H1 (cell line): ENCODE measurements at regions not wholly inside any gene's neighbourhood (a gene's known extent, or its start where the extent isn't known, plus 50 kb on each side); places are given as distances from the start of the nearest gene placed in this dataset.

Source experiments
- CTCF ChIA-PET: fragments of 300-600 bp; sonication (Branson Sonifier 250); formaldehyde crosslinking; loops from one replicate; lab custom pipeline; 2021; ENCODE audit not compliant: partially characterized antibody; lab: Charles Lee
- POLR2A ChIA-PET: fragments of 300-600 bp; sonication (Branson Sonifier 250); formaldehyde crosslinking; loops from one replicate; lab custom pipeline; 2021; ENCODE audit warnings: inconsistent platforms; ENCODE audit not compliant: partially characterized antibody; lab: Charles Lee
- DNase-seq, 2 experiments: peaks; one replicate each; pipeline versions ENCODE4 v3.0.0 to v3.0.0-alpha.2; 2010 to 2022; ENCODE audit warnings: low spot score in 2 of 2, low read depth in 1 of 2, mixed read lengths in 1 of 2
- FAIRE-seq: peaks from 2 replicates; lab custom pipeline; 2011; peaks lifted over from hg19 to GRCh38; lab: Jason Lieb, UNC
- H2AFZ ChIP-seq: 2 replicates; pipeline ENCODE4 v1.8.1; 2012; ENCODE audit warnings: low read length, inconsistent platforms
- H2AK5ac ChIP-seq: 2 replicates; pipeline ENCODE4 v1.6.1; 2013; ENCODE audit warnings: low read depth, low read length
- H2BK120ac ChIP-seq: replicated peaks from 2 replicates; pipeline ENCODE3; 2013; ENCODE audit warnings: low read depth, low read length, inconsistent platforms
- H2BK12ac ChIP-seq: 2 replicates; pipeline ENCODE4 v1.6.1; 2013; ENCODE audit warnings: low read depth, low read length
- H2BK15ac ChIP-seq: 2 replicates; pipeline ENCODE4 v1.6.1; 2013; ENCODE audit warnings: low read length
- H2BK20ac ChIP-seq: 2 replicates; pipeline ENCODE4 v1.6.1; 2013; ENCODE audit warnings: low read length
- H2BK5ac ChIP-seq: 2 replicates; pipeline ENCODE4 v1.6.1; 2013; ENCODE audit warnings: low read depth, low read length
- H3K14ac ChIP-seq: 2 replicates; pipeline ENCODE4 v1.6.1; 2013; ENCODE audit warnings: inconsistent platforms; ENCODE audit not compliant: insufficient read length
- H3K18ac ChIP-seq: 2 replicates; pipeline ENCODE4 v1.6.1; 2013; ENCODE audit warnings: low read length; ENCODE audit errors: extremely low read depth
- H3K23ac ChIP-seq: 2 replicates; pipeline ENCODE4 v1.6.1; 2013; ENCODE audit warnings: inconsistent platforms; ENCODE audit not compliant: insufficient read length
- H3K23me2 ChIP-seq: 2 replicates; pipeline ENCODE4 v1.6.1; 2013; ENCODE audit warnings: low read depth, low read length
- H3K27ac ChIP-seq: 2 replicates; pipeline ENCODE4 v1.6.1; 2011; ENCODE audit warnings: low read depth, low read length, inconsistent platforms
- H3K27me3 ChIP-seq, 4 experiments: replicated peaks in 1 of 4; 1 replicate in 1 of 4; 2 replicates in 3 of 4; pipeline versions ENCODE4 v1.6.1 to v1.8.1; 2011 to 2013; ENCODE audit warnings: low read length in 3 of 4, mild to moderate bottlenecking in 3 of 4, inconsistent platforms in 2 of 4, mixed read lengths in 2 of 4, moderate library complexity in 1 of 4; ENCODE audit not compliant: control insufficient read depth in 3 of 4, insufficient read depth in 3 of 4; ENCODE audit errors: extremely low read depth in 1 of 4
- H3K36me3 ChIP-seq, 4 experiments: 2 replicates each; pipeline versions ENCODE4 v1.6.1 to v1.8.1; 2011 to 2013; ENCODE audit warnings: mild to moderate bottlenecking in 4 of 4, low read length in 3 of 4, moderate library complexity in 2 of 4, control low read depth in 1 of 4, inconsistent platforms in 1 of 4; ENCODE audit not compliant: insufficient read depth in 4 of 4, control insufficient read depth in 2 of 4
- H3K4ac ChIP-seq: replicated peaks from 2 replicates; pipeline ENCODE3; 2013; ENCODE audit warnings: low read length, low read depth, mixed read lengths, inconsistent platforms; ENCODE audit not compliant: insufficient read length
- H3K4me1 ChIP-seq, 4 experiments: replicated peaks in 1 of 4; 1 replicate in 1 of 4; 2 replicates in 3 of 4; pipeline versions ENCODE4 v1.6.1 to v1.8.1; 2011 to 2013; ENCODE audit warnings: low read length in 3 of 4, inconsistent platforms in 2 of 4, mixed read lengths in 1 of 4; ENCODE audit not compliant: insufficient read depth in 4 of 4, control insufficient read depth in 3 of 4
- H3K4me2 ChIP-seq, 2 experiments: 2 replicates each; pipeline versions ENCODE4 v1.6.1 to v1.8.1; 2011 to 2013; ENCODE audit warnings: low read depth in 2 of 2, low read length in 2 of 2, control low read depth in 1 of 2, inconsistent platforms in 1 of 2, mild to moderate bottlenecking in 1 of 2; ENCODE audit not compliant: insufficient read depth in 1 of 2
- H3K4me3 ChIP-seq, 4 experiments: fragments of 200-600, 300-600 bp in 1 of 4; sonication (generic), shearing (Covaris generic), sonication (Bioruptor Twin) in 1 of 4; 2 replicates each; pipeline versions ENCODE4 v1.5.1 to v1.8.1; 2011 to 2016; ENCODE audit warnings: low read length in 4 of 4, low read depth in 3 of 4, control low read depth in 2 of 4, inconsistent platforms in 2 of 4, mild to moderate bottlenecking in 2 of 4, mixed read lengths in 1 of 4, moderate library complexity in 1 of 4; ENCODE audit not compliant: insufficient read depth in 2 of 4; ENCODE audit errors: extremely low read depth in 1 of 4
- H3K56ac ChIP-seq: replicated peaks from 2 replicates; pipeline ENCODE3; 2013; ENCODE audit warnings: low read depth, mild to moderate bottlenecking, mixed read lengths, low read length, inconsistent platforms; ENCODE audit not compliant: insufficient read length
- H3K79me1 ChIP-seq: 2 replicates; pipeline ENCODE4 v1.6.1; 2013; ENCODE audit warnings: low read depth, low read length, control low read depth
- H3K79me2 ChIP-seq, 2 experiments: 2 replicates each; pipeline versions ENCODE4 v1.6.1 to v1.8.1; 2012 to 2013; ENCODE audit warnings: low read length in 2 of 2, mild to moderate bottlenecking in 2 of 2, inconsistent platforms in 1 of 2; ENCODE audit not compliant: insufficient read depth in 2 of 2, control insufficient read depth in 1 of 2
- H3K9ac ChIP-seq, 4 experiments: replicated peaks in 1 of 4; 1 replicate in 1 of 4; 2 replicates in 3 of 4; pipeline versions ENCODE4 v1.6.1 to v1.8.1; 2011 to 2013; ENCODE audit warnings: low read depth in 3 of 4, low read length in 3 of 4, control low read depth in 2 of 4, mild to moderate bottlenecking in 2 of 4, moderate library complexity in 2 of 4, inconsistent platforms in 1 of 4; ENCODE audit errors: extremely low read depth in 1 of 4
- H3K9me3 ChIP-seq, 2 experiments: 2 replicates each; pipeline versions ENCODE4 v1.6.1 to v1.8.1; 2012 to 2013; ENCODE audit warnings: mild to moderate bottlenecking in 2 of 2, moderate library complexity in 2 of 2, control low read depth in 1 of 2, inconsistent platforms in 1 of 2, low read depth in 1 of 2, low read length in 1 of 2, mixed read lengths in 1 of 2; ENCODE audit not compliant: insufficient read depth in 2 of 2
- H4K20me1 ChIP-seq, 2 experiments: replicated peaks in 1 of 2; 2 replicates each; pipeline versions ENCODE3 to v1.8.1; 2011 to 2013; ENCODE audit warnings: inconsistent platforms in 2 of 2, low read length in 2 of 2, mild to moderate bottlenecking in 1 of 2; ENCODE audit not compliant: insufficient read depth in 2 of 2, control insufficient read depth in 1 of 2
- H4K5ac ChIP-seq: 2 replicates; pipeline ENCODE4 v1.6.1; 2013; ENCODE audit warnings: low read length, low read depth, mixed read lengths, inconsistent platforms; ENCODE audit not compliant: insufficient read length
- H4K8ac ChIP-seq: 2 replicates; pipeline ENCODE4 v1.8.0; 2013; ENCODE audit warnings: mild to moderate bottlenecking, moderate library complexity, low read length, inconsistent platforms; ENCODE audit not compliant: insufficient read depth; ENCODE audit errors: extremely low read depth
- H4K91ac ChIP-seq: replicated peaks from 2 replicates; pipeline ENCODE3; 2013; ENCODE audit warnings: low read length, mixed read lengths, inconsistent platforms; ENCODE audit not compliant: insufficient read length
- BACH1 ChIP-seq: IDR thresholded peaks from 2 replicates; pipeline ENCODE4 v1.6.1; 2012; ENCODE audit warnings: low read length, improper control_type of control experiment
- TBP ChIP-seq: IDR thresholded peaks from 2 replicates; pipeline ENCODE4 v1.6.1; 2011; ENCODE audit warnings: low read depth, low read length, improper control_type of control experiment
- WGBS, 2 experiments: shearing (Covaris generic) in 1 of 2; methylation state at CpG; one replicate each; pipeline versions ENCODE4 v1.1.6 to v1.1.7; 2013 to 2015; ENCODE audit warnings: low lambda C conversion rate in 2 of 2, mixed read lengths in 2 of 2, inconsistent platforms in 1 of 2, low coverage in 1 of 2, missing lambda C conversion rate in 1 of 2; ENCODE audit not compliant: insufficient replicate concordance in 2 of 2, insufficient coverage in 1 of 2, insufficient read length in 1 of 2; ENCODE audit errors: extremely low coverage in 1 of 2, missing lambda C conversion rate in 1 of 2; 5-methylcytosine and 5-hydroxymethylcytosine counted together

DNA sequence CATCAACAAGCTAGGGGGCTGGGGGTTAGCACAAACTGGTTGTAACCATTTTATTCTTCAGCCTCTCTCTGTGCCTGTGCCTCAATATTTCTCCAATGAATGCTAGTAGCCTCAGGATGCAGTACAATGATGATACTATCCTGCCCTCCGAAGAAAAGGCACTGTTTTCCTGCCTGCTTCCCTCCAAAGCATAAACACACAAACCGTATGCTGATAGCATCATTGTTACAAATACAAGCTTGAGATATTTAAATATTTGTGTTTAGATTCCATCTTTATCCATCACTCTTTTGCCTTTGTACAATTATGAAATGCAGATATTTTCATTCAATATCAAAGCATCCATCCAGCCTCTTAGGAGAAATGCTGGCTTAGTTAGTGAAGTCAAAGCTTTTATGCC, 404.8 kb downstream of the DUSP10 start:
- no peak overlapping the region for H4K8ac ChIP-seq
- no peak overlapping the region for H2AFZ ChIP-seq
- H3K14ac ChIP-seq, result no peak overlapping the region
- H2AK5ac ChIP-seq, result no peak overlapping the region
- no peak overlapping the region for H3K18ac ChIP-seq
- H2BK12ac ChIP-seq, result no peak overlapping the region
- WGBS, 2 experiments, result 89% methylated on average over 2 of the region's 2 CpGs; no CpG with 5 or more reads in 1 of the 2 experiments
- no peaks in the 10 kb centered on the region for H3K79me1 ChIP-seq
- H4K91ac ChIP-seq, result no peak overlapping the region
- no peak for DNase-seq
- no peak overlapping the region for H3K4ac ChIP-seq
- H3K23me2 ChIP-seq, result no peaks in the 10 kb centered on the region; the same call in 1 of the 2 replicates
- no peak overlapping the region for H2BK5ac ChIP-seq
- no peak overlapping the region for H3K56ac ChIP-seq
- H4K5ac ChIP-seq, result no peak overlapping the region
- no peak overlapping the region for H3K27ac ChIP-seq
- H3K79me2 ChIP-seq, result no peaks in the 10 kb centered on the region
- no peak for FAIRE-seq
- H2BK20ac ChIP-seq, result no peak overlapping the region
- ChIA-PET CTCF (interaction anchor here (0.9 to 1.2 kb wide), 3 partner anchors 8 to 141 kb away, joined by 3 to 4 read pairs (median 3); no protein-coding TSS in a partner anchor), POLR2A (no interaction called here)
- no peak overlapping the region for H3K4me2 ChIP-seq
- H4K20me1 ChIP-seq, result no peaks in the 10 kb centered on the region
- no peak overlapping the region for H3K23ac ChIP-seq
- H2BK120ac ChIP-seq, result no peak overlapping the region
- H3K9me3 ChIP-seq, result no peaks in the 10 kb centered on the region
- no peak overlapping the region for H3K9ac ChIP-seq
- H3K4me3 ChIP-seq, result no peak overlapping the region
- H2BK15ac ChIP-seq, result no peak overlapping the region
- H3K4me1 ChIP-seq, result no peaks in the 10 kb centered on the region
- H3K36me3 ChIP-seq, result no peaks in the 10 kb centered on the region
- no peaks in the 10 kb centered on the region for H3K27me3 ChIP-seq
- no peak for TF ChIP-seq TBP
- no peak for TF ChIP-seq BACH1
